K562 (cell line): ENCODE measurements at regions not wholly inside any gene's neighbourhood (a gene's known extent, or its start where the extent isn't known, plus 50 kb on each side); places are given as distances from the start of the nearest gene placed in this dataset.

Source experiments
- ATAC-seq: fragments of 200-7000 bp; cut with Tn5 transposase; 3 replicates; pipeline ENCODE4 v1.9.1; 2020; ENCODE audit warnings: moderate library complexity
- BruUV-seq: library from RNA; stranded (reverse); fragments of 400-500 nt; replicated peaks from 2 replicates; lab custom pipeline; 2021; lab: Mats Ljungman, UMichigan
- CTCF ChIA-PET: fragments of 300-600 bp; formaldehyde crosslinking; extraction: SDS; loops from one replicate; lab custom pipeline; 2021; ENCODE audit warnings: low intra/inter-chr PET ratio; lab: Yijun Ruan, JAX
- POLR2A ChIA-PET: fragments of 300-600, 350-650 bp; sonication (Branson Sonifier 250); formaldehyde crosslinking; extraction: SDS; loops from one replicate; lab custom pipeline; 2021; ENCODE audit warnings: antibody characterized with exemption, inconsistent platforms; lab: Yijun Ruan, JAX
- DNase-seq, 4 experiments: peaks; one replicate each; pipeline versions ENCODE4 v3.0.0 to v3.0.0-alpha.2; 2011 to 2018; ENCODE audit warnings: low spot score in 3 of 4, mixed read lengths in 3 of 4; ENCODE audit errors: extremely low read depth in 1 of 4
- FAIRE-seq: peaks from 2 replicates; lab custom pipeline; 2011; peaks lifted over from hg19 to GRCh38; lab: Jason Lieb, UNC
- H2AFZ ChIP-seq: 2 replicates; pipeline ENCODE4 v1.6.0; 2011; ENCODE audit warnings: low read depth, low read length, control low read depth, inconsistent platforms
- H3K27ac ChIP-seq: fragments of 200-600 bp; 3 replicates; pipeline ENCODE4 v1.8.0; 2011; ENCODE audit warnings: low read depth, mild to moderate bottlenecking, control low read depth, inconsistent platforms, low read length, moderate library complexity, mixed read lengths; ENCODE audit errors: extremely low read depth
- H3K27me3 ChIP-seq, 2 experiments: fragments of 300-600 bp in 1 of 2; 2 replicates in 1 of 2; 3 replicates in 1 of 2; pipeline versions ENCODE4 v1.6.0 to v1.8.0; 2011; ENCODE audit warnings: inconsistent platforms in 2 of 2, low read length in 2 of 2, mild to moderate bottlenecking in 1 of 2, mixed read lengths in 1 of 2, moderate library complexity in 1 of 2; ENCODE audit not compliant: control insufficient read depth in 2 of 2, insufficient read depth in 2 of 2
- H3K36me3 ChIP-seq: fragments of 300-600 bp; 3 replicates; pipeline ENCODE4 v1.8.0; 2011; ENCODE audit warnings: mild to moderate bottlenecking, low read length, inconsistent platforms; ENCODE audit not compliant: control insufficient read depth, insufficient read depth
- H3K4me1 ChIP-seq, 2 experiments: fragments of 200-600 bp in 1 of 2; replicated peaks in 1 of 2; 2 replicates in 1 of 2; 3 replicates in 1 of 2; pipeline versions ENCODE4 v1.5.1 to v1.8.0; 2011; ENCODE audit warnings: inconsistent platforms in 2 of 2, low read length in 2 of 2, mild to moderate bottlenecking in 1 of 2, mixed read lengths in 1 of 2, moderate library complexity in 1 of 2; ENCODE audit not compliant: control insufficient read depth in 2 of 2, insufficient read depth in 2 of 2
- H3K4me2 ChIP-seq: 2 replicates; pipeline ENCODE4 v1.6.1; 2011; ENCODE audit warnings: low read length, control low read depth, inconsistent platforms, mixed read lengths; ENCODE audit not compliant: insufficient read depth
- H3K4me3 ChIP-seq: fragments of 200-600 bp; sonication (generic), shearing (Covaris generic); 2 replicates; pipeline ENCODE4 v1.5.1; 2016; ENCODE audit warnings: control low read depth, inconsistent platforms
- H3K79me2 ChIP-seq: fragments of 200-600 bp; 3 replicates; pipeline ENCODE4 v1.8.0; 2011; ENCODE audit warnings: low read length, inconsistent platforms; ENCODE audit not compliant: control insufficient read depth, insufficient read depth
- H3K9ac ChIP-seq, 2 experiments: 2 replicates each; pipeline versions ENCODE4 v1.6.0 to v1.6.1; 2011; ENCODE audit warnings: low read depth in 2 of 2, low read length in 2 of 2, control low read depth in 1 of 2, inconsistent platforms in 1 of 2, mild to moderate bottlenecking in 1 of 2, mixed read lengths in 1 of 2; ENCODE audit not compliant: insufficient read depth in 1 of 2
- H3K9me1 ChIP-seq: one replicate; pipeline ENCODE4 v1.6.0; 2011; ENCODE audit warnings: inconsistent platforms, mild to moderate bottlenecking, low read length, moderate library complexity; ENCODE audit not compliant: control insufficient read depth, insufficient read depth
- H3K9me3 ChIP-seq: replicated peaks from 2 replicates; pipeline ENCODE4 v1.5.1; 2011; ENCODE audit warnings: low read depth, low read length, inconsistent platforms; ENCODE audit not compliant: control insufficient read depth, insufficient read depth
- H4K20me1 ChIP-seq: replicated peaks from 2 replicates; pipeline ENCODE4 v1.6.1; 2011; ENCODE audit warnings: low read length, inconsistent platforms, mixed read lengths; ENCODE audit not compliant: control insufficient read depth, insufficient read depth
- ESRRA ChIP-seq: fragments of 450-650 bp; IDR thresholded peaks from 2 replicates; pipeline ENCODE4 v1.6.1; 2014; ENCODE audit warnings: low read depth, mild to moderate bottlenecking, moderate library complexity, borderline replicate concordance
- ZEB2 ChIP-seq: fragments of 450-650 bp; IDR thresholded peaks from 2 replicates; pipeline ENCODE4 v1.6.1; 2016
- WGBS: fragments of 100-300 bp; shearing (Covaris generic); methylation state at CpG from one replicate; pipeline ENCODE4 v1.1.6; 2016; ENCODE audit warnings: low coverage, mixed read lengths; ENCODE audit not compliant: insufficient coverage; ENCODE audit errors: missing lambda C conversion rate; 5-methylcytosine and 5-hydroxymethylcytosine counted together
- in situ Hi-C: fragments of 300-500 bp; cut with MboI; formaldehyde crosslinking; loops from 4 replicates; pipeline ENCODE4 v1.15.0; 2018; ENCODE audit warnings: inconsistent platforms, mixed read lengths
- intact Hi-C: fragments of 100-400 bp; cut with micrococcal nuclease; formaldehyde crosslinking; loops from 2 replicates; pipeline ENCODE4 v1.14.2; 2022
- TF ChIP-seq, protein P1 (sequence below), 2 experiments: IDR thresholded peaks; 2 replicates each; pipeline ENCODE4 v1.6.1; 2011; ENCODE audit warnings: borderline replicate concordance in 1 of 2, control low read depth in 1 of 2, low read depth in 1 of 2, low read length in 1 of 2, mild to moderate bottlenecking in 1 of 2, mixed read lengths in 1 of 2, moderate library complexity in 1 of 2; ENCODE audit not compliant: insufficient read depth in 1 of 2, insufficient read length in 1 of 2, poor library complexity in 1 of 2, severe bottlenecking in 1 of 2; ENCODE audit errors: extremely low read depth in 1 of 2
- TF ChIP-seq, protein P2 (sequence below), 2 experiments: fragments of 150-350 bp in 1 of 2; IDR thresholded peaks; 2 replicates each; pipeline ENCODE4 v1.6.1; 2012 to 2016; ENCODE audit warnings: low read depth in 2 of 2, low read length in 2 of 2, mild to moderate bottlenecking in 1 of 2, moderate library complexity in 1 of 2

DNA sequence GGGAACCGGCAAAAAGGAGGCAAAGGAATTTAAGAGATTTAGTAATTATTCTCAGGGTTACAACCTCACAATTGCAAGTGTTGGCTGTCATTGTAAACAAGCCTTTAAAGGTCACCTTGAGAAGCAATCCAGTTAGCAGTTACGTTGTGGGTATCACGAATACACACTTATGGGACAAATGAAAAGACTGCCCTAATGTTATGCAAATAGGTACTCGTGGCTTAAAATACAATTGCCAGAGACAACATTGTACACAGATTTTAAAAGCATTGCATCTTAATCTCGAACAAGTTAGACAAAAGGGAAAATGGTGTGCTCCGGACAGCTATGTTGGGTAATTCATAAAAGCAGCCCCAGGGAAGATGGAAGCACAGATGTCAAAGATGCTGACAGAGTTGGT, 120.5 kb upstream of the ZC3H12A start:
- no peak overlapping the region for H3K4me2 ChIP-seq
- no peaks in the 10 kb centered on the region; the same call in 1 of the 2 replicates for H4K20me1 ChIP-seq
- no peak overlapping the region for H3K9ac ChIP-seq
- H3K27ac ChIP-seq: no peak overlapping the region
- no peaks in the 10 kb centered on the region for H3K9me1 ChIP-seq
- H3K27me3 ChIP-seq: no peaks in the 10 kb centered on the region; a peak in 2 of 5 replicates
- ATAC-seq: no peak
- WGBS: 2% methylated on average over 6 of the region's 6 CpGs
- intact Hi-C loops: no loop called here
- no peaks in the 10 kb centered on the region for H3K79me2 ChIP-seq
- no peaks in the 10 kb centered on the region for H3K9me3 ChIP-seq
- FAIRE-seq: no peak
- no peaks in the 10 kb centered on the region for H3K4me1 ChIP-seq
- CTCF ChIA-PET: no interaction called here
- H2AFZ ChIP-seq: no peak overlapping the region
- H3K36me3 ChIP-seq: no peaks in the 10 kb centered on the region
- no peak for DNase-seq
- H3K4me3 ChIP-seq: no peak overlapping the region
- TF ChIP-seq ZEB2: no peak
- peak; percentile 29; the same call in 1 of the 2 replicates for TF ChIP-seq ESRRA
- TF ChIP-seq, protein P1, sequence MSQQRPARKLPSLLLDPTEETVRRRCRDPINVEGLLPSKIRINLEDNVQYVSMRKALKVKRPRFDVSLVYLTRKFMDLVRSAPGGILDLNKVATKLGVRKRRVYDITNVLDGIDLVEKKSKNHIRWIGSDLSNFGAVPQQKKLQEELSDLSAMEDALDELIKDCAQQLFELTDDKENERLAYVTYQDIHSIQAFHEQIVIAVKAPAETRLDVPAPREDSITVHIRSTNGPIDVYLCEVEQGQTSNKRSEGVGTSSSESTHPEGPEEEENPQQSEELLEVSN (IDR thresholded peaks at IDR 0.05; ENCODE audit: borderline replicate concordance in 1 of 2, extremely low read depth in 1 of 2, insufficient read depth in 1 of 2, insufficient read length in 1 of 2, low read depth in 1 of 2, low read length in 1 of 2, poor library complexity in 1 of 2, severe bottlenecking in 1 of 2): no peak
- TF ChIP-seq, protein P2, sequence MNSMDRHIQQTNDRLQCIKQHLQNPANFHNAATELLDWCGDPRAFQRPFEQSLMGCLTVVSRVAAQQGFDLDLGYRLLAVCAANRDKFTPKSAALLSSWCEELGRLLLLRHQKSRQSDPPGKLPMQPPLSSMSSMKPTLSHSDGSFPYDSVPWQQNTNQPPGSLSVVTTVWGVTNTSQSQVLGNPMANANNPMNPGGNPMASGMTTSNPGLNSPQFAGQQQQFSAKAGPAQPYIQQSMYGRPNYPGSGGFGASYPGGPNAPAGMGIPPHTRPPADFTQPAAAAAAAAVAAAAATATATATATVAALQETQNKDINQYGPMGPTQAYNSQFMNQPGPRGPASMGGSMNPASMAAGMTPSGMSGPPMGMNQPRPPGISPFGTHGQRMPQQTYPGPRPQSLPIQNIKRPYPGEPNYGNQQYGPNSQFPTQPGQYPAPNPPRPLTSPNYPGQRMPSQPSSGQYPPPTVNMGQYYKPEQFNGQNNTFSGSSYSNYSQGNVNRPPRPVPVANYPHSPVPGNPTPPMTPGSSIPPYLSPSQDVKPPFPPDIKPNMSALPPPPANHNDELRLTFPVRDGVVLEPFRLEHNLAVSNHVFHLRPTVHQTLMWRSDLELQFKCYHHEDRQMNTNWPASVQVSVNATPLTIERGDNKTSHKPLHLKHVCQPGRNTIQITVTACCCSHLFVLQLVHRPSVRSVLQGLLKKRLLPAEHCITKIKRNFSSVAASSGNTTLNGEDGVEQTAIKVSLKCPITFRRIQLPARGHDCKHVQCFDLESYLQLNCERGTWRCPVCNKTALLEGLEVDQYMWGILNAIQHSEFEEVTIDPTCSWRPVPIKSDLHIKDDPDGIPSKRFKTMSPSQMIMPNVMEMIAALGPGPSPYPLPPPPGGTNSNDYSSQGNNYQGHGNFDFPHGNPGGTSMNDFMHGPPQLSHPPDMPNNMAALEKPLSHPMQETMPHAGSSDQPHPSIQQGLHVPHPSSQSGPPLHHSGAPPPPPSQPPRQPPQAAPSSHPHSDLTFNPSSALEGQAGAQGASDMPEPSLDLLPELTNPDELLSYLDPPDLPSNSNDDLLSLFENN (IDR thresholded peaks at IDR 0.05; ENCODE audit: low read depth in 2 of 2, low read length in 2 of 2): no peak
- TF ChIP-seq, all 486 proteins: peak for 1
- no TSS peak for BruUV-seq
- POLR2A ChIA-PET: no interaction called here
- in situ Hi-C loops: no loop called here
